ENCODE measurements at regions not wholly inside any gene's neighbourhood (a gene's known extent, or its start where the extent isn't known, plus 50 kb on each side); places are given as distances from the start of the nearest gene placed in this dataset.

DNA sequence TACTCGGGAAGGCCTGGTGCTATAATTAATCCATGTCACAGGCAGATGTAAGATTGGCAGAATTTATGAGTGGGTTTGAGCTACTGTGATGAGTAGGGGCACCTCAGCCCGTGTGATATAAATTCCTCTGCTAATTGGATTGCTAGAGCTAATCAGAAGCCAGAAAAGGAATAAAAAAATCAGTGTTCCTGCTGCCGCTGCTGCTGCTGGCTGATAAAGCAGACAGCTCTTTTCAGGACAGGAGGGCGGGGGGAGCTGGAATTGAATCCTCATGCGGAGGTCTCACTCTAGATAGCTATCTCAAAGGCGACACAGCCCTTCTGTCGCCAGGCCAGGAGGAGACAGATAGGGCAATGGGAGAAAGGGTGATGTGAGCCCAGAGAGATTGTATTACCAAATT, 182.7 kb upstream of the ZFHX3 start:
- TF ChIP-seq, protein P1, sequence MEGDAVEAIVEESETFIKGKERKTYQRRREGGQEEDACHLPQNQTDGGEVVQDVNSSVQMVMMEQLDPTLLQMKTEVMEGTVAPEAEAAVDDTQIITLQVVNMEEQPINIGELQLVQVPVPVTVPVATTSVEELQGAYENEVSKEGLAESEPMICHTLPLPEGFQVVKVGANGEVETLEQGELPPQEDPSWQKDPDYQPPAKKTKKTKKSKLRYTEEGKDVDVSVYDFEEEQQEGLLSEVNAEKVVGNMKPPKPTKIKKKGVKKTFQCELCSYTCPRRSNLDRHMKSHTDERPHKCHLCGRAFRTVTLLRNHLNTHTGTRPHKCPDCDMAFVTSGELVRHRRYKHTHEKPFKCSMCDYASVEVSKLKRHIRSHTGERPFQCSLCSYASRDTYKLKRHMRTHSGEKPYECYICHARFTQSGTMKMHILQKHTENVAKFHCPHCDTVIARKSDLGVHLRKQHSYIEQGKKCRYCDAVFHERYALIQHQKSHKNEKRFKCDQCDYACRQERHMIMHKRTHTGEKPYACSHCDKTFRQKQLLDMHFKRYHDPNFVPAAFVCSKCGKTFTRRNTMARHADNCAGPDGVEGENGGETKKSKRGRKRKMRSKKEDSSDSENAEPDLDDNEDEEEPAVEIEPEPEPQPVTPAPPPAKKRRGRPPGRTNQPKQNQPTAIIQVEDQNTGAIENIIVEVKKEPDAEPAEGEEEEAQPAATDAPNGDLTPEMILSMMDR (optimal IDR thresholded peaks at IDR 0.05 in 1 of 3, IDR thresholded peaks at IDR 0.05 in 1 of 3, conservative IDR thresholded peaks at IDR 0.05 in 1 of 3; ENCODE audit: extremely low read depth in 1 of 3, insufficient read depth in 2 of 3, low read length in 3 of 3) = no peak
- no peak for TF ChIP-seq EZH2 (IDR thresholded peaks at IDR 0.05; ENCODE audit: low read length)

Measured in keratinocyte (primary cell).